Suprapubic skin (tissue), 4 donors: ENCODE measurements at regions not wholly inside any gene's neighbourhood (a gene's known extent, or its start where the extent isn't known, plus 50 kb on each side); places are given as distances from the start of the nearest gene placed in this dataset.

Experiments
- DNase-seq, 2 donors: peaks; one replicate each; pipeline ENCODE4 v3.0.0-alpha.2; 2019; ENCODE audit warnings: low spot score in 2 of 2
- H3K27ac ChIP-seq: fragments of 200-600 bp; sonication (generic); one replicate; pipeline ENCODE4 v1.5.1; 2019
- H3K27me3 ChIP-seq: fragments of 200-600 bp; sonication (generic); one replicate; pipeline ENCODE4 v1.5.1; 2019
- H3K36me3 ChIP-seq: fragments of 200-600 bp; sonication (generic); one replicate; pipeline ENCODE4 v1.5.1; 2019
- H3K4me1 ChIP-seq: fragments of 200-600 bp; sonication (generic); one replicate; pipeline ENCODE4 v1.5.1; 2019
- H3K4me3 ChIP-seq: fragments of 200-600 bp; sonication (generic); one replicate; pipeline ENCODE4 v1.5.1; 2019; ENCODE audit warnings: mild to moderate bottlenecking
- H3K9me3 ChIP-seq: fragments of 200-600 bp; sonication (generic); one replicate; pipeline ENCODE4 v1.5.1; 2019
- CTCF ChIP-seq, 2 donors: fragments of 200-600 bp in 1 of 2; fragments of 450-650 bp in 1 of 2; sonication (generic) in 1 of 2; IDR thresholded peaks; one replicate each; pipeline ENCODE4 v1.5.1; 2016 to 2019; ENCODE audit warnings: antibody characterized with exemption in 2 of 2, mild to moderate bottlenecking in 1 of 2, moderate library complexity in 1 of 2
- EP300 ChIP-seq: sonication (generic); formaldehyde crosslinking; IDR thresholded peaks from one replicate; pipeline ENCODE4 v1.6.1; 2017; ENCODE audit warnings: antibody characterized with exemption
- POLR2A ChIP-seq, 2 donors: fragments of 450-650 bp; IDR thresholded peaks; one replicate each; pipeline ENCODE4 v1.6.1; 2017; ENCODE audit warnings: antibody characterized with exemption in 2 of 2, mild to moderate bottlenecking in 2 of 2, moderate library complexity in 2 of 2
- POLR2AphosphoS5 ChIP-seq, 3 donors: sonication (generic); formaldehyde crosslinking; IDR thresholded peaks; one replicate each; pipeline ENCODE4 v1.6.1; 2017; ENCODE audit warnings: antibody characterized with exemption in 3 of 3
- WGBS: methylation state at CpG from one replicate; pipeline ENCODE4 v1.1.5; 2018; 5-methylcytosine and 5-hydroxymethylcytosine counted together

- Histone ChIP-seq H3K27ac (no peak overlapping the region), H3K9me3 (no peaks in the 10 kb centered on the region), H3K27me3 (no peaks in the 10 kb centered on the region), H3K36me3 (no peaks in the 10 kb centered on the region), H3K4me1 (no peaks in the 10 kb centered on the region), H3K4me3 (no peak overlapping the region)
- 50% methylated on average over 5 of the region's 5 CpGs for WGBS
- no peak for DNase-seq
- TF ChIP-seq POLR2A (IDR thresholded peaks at IDR 0.05): no peak
- TF ChIP-seq CTCF (IDR thresholded peaks at IDR 0.05): no peak
- TF ChIP-seq EP300: no peak
- no peak for TF ChIP-seq POLR2AphosphoS5 (IDR thresholded peaks at IDR 0.05)
These were observed 274.9 kb downstream of the NUF2 start for GRCh38 chr1:163596541-163597258.

GRCh38 chr1:163604321-163604720 lies 282.6 kb downstream of the NUF2 start:
- DNase-seq: no peak
- Histone ChIP-seq H3K27ac (no peak overlapping the region), H3K27me3 (no peaks in the 10 kb centered on the region), H3K9me3 (no peaks in the 10 kb centered on the region), H3K36me3 (no peaks in the 10 kb centered on the region), H3K4me1 (no peaks in the 10 kb centered on the region), H3K4me3 (no peak overlapping the region)
- 88% methylated on average over 6 of the region's 6 CpGs for WGBS
- TF ChIP-seq EP300 (no peak), CTCF (IDR thresholded peaks at IDR 0.05) (no peak), POLR2AphosphoS5 (IDR thresholded peaks at IDR 0.05) (no peak), POLR2A (IDR thresholded peaks at IDR 0.05) (no peak)

GRCh38 chr1:163604896-163605295 lies 283.1 kb downstream of the NUF2 start:
- Histone ChIP-seq H3K4me3 (no peak overlapping the region), H3K27me3 (no peaks in the 10 kb centered on the region), H3K36me3 (no peaks in the 10 kb centered on the region), H3K9me3 (no peaks in the 10 kb centered on the region), H3K4me1 (no peaks in the 10 kb centered on the region), H3K27ac (no peak overlapping the region)
- TF ChIP-seq EP300: no peak
- TF ChIP-seq POLR2A (IDR thresholded peaks at IDR 0.05): no peak
- no peak for TF ChIP-seq POLR2AphosphoS5 (IDR thresholded peaks at IDR 0.05)
- no peak for TF ChIP-seq CTCF (IDR thresholded peaks at IDR 0.05)
- WGBS: 82% methylated on average over 3 of the region's 3 CpGs
- no peak for DNase-seq

- H3K4me3 ChIP-seq: no peak overlapping the region
- no peaks in the 10 kb centered on the region for H3K27me3 ChIP-seq
- no peak overlapping the region for H3K27ac ChIP-seq
- TF ChIP-seq POLR2A (IDR thresholded peaks at IDR 0.05) (no peak), CTCF (IDR thresholded peaks at IDR 0.05) (no peak), POLR2AphosphoS5 (IDR thresholded peaks at IDR 0.05) (no peak), EP300 (no peak)
- 91% methylated on average over 2 of the region's 2 CpGs for WGBS
- H3K36me3 ChIP-seq: no peaks in the 10 kb centered on the region
- DNase-seq: no peak
- H3K9me3 ChIP-seq: no peaks in the 10 kb centered on the region
- no peaks in the 10 kb centered on the region for H3K4me1 ChIP-seq
These were observed 287.2 kb downstream of the NUF2 start for GRCh38 chr1:163608979-163609378.

- no peaks in the 10 kb centered on the region for H3K9me3 ChIP-seq
- no peak overlapping the region for H3K27ac ChIP-seq
- no peak for TF ChIP-seq CTCF (IDR thresholded peaks at IDR 0.05)
- no peaks in the 10 kb centered on the region for H3K27me3 ChIP-seq
- DNase-seq: no peak
- H3K4me1 ChIP-seq: no peaks in the 10 kb centered on the region
- no peak overlapping the region for H3K4me3 ChIP-seq
- WGBS: 61% methylated on average over 4 of the region's 4 CpGs
- no peaks in the 10 kb centered on the region for H3K36me3 ChIP-seq
These were observed 288.1 kb downstream of the NUF2 start for GRCh38 chr1:163609858-163610257.
